ENCODE measurements at regions not wholly inside any gene's neighbourhood (a gene's known extent, or its start where the extent isn't known, plus 50 kb on each side); places are given as distances from the start of the nearest gene placed in this dataset.

DNA sequence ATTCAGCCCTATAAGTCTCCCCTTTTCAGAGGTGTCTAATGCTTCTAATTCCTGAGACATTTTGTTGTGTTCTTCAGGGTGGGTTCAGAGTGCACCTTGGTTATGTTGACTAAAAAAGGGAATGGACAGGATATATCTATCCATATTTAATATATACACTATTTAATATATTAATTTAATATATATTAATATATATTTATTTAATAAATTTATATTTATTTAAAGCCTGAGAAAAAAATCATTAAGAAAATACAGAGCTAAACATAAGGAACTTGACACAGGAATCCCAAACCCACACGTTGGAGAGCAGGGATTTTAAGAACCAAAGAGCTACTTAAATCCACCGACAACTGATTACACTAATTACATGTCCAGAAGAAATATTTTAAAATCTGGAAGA, 674.2 kb upstream of the KIRREL3 start:
- DNase-seq = no peak

GRCh38 chr11:127670374-127671119, 670.0 kb upstream of the KIRREL3 start:
- no peak for DNase-seq

GRCh38 chr11:127656116-127656836, 655.7 kb upstream of the KIRREL3 start:
- DNase-seq = no peak

DNA sequence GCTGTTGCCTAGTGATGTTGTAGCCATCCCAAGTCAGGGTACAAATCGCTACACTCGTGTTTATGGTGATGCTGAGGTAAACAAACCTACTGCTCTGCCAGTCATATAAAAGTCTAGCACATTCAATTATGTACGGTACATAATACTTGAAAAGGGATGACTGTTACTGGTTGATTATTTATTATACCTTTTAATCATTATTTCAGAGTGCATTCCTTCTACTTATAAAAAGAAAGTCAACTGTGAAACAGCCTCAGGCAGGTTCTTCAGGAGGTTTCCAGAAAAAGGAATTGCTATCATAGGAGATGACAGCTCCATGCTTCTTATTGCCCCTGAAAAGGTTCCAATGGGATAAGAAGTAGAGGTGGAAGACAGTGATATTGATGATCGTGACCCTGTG, 652.5 kb upstream of the KIRREL3 start:
- no peak for DNase-seq

DNA sequence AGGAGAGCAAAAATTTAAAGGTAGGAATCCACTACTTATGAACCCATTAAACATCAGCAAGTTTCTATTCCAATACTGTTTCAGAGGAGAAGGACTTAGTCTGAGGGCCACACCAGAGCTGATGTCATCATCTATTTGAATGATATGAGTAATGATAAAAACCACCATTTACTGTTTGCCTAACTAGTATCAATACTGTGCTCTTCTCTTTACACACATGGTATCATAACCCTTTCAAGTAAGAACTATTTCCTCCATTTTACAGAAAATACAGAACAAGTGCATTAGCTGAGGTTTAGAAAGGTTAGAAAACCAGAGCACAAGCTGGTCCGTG, 651.3 kb upstream of the KIRREL3 start:
- DNase-seq = no peak

GRCh38 chr11:127651175-127651887, 650.8 kb upstream of the KIRREL3 start:
- no peak for DNase-seq

GRCh38 chr11:127649958-127650357, 649.4 kb upstream of the KIRREL3 start:
- no peak for DNase-seq

DNA sequence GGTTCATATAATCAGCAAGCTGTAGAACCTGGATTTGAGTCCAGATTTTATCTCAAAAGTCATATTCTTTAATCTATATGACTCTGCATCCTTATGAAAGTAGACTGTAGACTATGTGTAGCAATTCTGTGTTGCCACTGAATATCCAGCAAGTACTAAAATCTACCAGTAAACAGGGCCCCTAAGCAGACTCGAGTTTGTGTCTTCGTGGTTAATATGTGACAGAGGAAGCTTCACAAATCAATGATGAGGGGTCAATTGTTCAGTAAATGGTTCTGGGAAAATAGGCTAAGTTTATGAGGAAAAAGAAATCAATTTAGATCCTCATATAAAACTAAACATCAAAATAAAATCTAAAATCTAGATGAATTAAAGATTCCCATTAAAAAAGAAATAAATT, 648.5 kb upstream of the KIRREL3 start:
- DNase-seq = no peak

DNA sequence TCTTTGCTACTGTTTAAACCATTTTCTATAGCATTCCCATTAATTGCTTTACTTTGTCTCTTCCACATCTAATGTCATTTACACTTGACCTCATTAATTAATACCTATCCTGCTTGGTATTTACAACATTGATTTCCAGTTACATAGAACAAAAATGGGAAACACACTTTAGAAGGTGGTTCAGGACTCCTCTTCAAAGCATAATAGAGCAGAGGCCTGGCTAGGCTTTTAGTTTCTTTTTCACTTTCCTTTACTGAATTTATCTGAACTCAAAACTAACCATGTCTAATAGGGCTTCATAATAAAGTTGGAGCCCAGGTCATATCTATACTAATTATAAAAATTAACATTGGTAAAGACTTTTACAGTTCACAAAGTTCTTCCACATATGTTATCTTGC, 648.0 kb upstream of the KIRREL3 start:
- DNase-seq = no peak

GRCh38 chr11:127644366-127644765, 643.8 kb upstream of the KIRREL3 start:
- DNase-seq = no peak

DNA sequence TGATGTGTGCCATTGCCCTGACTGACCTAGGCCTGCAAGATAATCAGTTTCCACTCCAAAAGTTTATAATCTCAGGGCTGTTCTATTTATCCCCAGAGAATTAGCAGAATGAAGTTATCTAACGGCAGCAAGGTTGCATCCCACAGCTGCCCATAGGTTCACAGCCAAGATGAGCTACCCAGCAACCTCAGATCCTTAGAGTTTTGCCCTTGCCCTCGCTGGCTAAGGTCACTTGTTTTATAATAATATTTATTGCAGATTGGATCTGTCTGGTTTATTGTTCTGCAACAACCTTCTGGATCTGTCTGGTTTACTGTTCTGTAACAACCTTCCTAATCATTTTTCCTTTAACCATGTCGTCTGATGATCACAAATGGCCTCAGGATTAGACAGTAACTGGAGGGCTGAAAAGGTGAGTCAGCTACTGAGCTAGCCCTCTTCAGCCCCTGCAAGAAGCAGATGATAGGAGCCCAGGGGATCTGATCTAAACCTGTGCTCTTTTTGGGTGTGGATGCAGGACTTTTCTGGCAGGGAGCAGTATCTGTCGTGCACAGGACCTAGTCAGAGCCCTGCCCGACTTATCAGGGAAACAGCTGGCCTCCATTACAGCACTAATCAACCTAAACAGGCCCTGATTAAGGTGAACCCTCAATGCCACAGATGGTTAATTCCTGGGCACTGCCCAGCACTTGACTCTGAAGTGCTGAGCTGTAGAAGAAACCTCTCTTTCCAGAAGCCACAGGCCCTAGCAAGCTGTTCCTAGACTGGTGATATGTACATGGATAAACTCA, 642.9 kb upstream of the KIRREL3 start:
- no peak for DNase-seq

DNA sequence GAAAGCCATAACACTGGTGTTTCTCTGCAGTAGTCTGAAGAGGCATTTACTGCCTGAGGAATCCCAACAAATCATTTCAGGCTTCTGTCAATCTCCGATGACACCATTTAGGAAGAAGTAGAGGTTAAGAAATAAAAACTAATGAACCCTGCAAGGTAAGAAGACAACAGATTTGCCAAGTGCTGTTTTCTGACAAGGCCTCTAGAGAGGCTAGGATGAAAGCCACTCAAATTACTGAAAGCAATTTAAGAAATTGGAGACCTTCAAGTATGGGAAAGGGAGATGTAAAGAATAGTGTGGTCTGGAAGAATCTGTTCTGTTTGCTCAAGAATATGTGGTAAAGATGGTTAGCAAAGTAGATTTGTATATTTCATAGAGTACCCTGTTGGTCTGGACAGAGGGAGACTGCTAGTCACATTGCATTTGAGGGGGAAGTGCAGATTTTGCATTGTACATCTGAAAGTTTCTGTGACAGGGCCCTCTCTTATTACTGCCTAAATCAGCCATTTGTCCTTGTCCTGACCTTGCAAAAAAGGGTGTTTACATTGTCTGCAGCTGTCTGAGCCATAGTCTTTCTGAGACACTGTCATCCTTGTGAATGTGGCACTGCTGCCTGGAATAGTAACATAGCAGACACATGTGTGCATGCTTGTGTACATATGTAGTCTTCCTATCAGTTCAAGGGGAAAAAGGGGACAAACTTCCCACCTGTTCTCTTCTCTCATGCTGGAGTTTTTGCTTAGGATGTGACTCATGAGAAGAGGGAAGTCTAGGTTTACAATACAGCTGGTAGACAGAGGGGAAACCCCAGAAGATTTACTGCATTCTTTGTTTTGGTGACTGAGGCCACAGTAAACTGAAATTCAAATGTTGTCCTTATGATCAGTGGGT, 640.2 kb upstream of the KIRREL3 start:
- no peak for DNase-seq

DNA sequence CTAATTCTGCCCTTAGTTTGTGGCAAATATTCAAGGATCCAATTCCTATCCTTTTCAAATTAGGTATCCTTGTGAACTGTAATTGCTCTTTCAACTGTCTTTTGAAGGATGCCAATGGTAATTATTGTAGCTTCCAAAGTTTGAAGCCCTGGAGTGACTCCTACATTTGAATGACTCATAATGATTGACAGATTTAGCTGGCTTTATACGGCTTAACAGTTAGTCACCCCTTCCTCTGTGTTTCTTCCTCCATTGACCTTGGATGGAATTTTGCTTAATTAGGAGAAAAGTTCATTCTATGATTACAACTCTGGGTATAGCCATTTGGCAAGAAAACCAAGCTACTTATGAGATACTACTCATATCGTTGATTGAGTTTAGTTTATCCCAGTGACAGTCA, 639.3 kb upstream of the KIRREL3 start:
- DNase-seq = no peak

DNA sequence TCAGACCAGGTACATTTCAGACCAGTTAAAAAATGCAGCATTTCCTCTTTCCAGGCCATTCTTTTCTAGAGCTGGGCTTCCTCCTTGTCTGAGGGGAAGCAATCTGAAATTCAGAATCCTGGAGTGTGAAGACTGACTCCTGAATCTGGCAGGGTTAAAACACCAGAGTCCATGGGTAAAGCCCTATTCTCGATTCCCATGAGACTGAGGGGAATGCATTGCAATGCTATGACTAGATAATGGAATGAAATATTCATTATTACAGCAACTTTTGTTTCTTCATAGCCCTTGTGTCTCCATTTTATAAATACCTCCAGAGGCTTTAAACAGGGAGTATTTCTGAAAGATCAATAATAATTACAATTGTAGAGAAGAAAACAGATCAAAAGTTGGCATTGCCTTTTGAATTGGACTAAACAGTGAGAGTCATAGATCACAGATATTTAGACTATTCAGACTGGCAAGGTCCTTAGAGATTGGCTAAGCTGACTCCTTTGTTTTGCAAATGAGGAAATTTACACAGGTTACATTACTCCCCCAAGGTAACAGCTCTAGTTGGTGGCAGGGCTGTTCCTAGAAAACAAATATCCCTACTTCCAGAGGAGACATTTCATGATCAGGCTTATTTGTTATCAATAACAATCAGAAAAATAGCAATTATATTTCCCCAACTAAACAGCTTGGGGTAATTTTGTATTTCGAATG, 632.6 kb upstream of the KIRREL3 start:
- DNase-seq = no peak

DNA sequence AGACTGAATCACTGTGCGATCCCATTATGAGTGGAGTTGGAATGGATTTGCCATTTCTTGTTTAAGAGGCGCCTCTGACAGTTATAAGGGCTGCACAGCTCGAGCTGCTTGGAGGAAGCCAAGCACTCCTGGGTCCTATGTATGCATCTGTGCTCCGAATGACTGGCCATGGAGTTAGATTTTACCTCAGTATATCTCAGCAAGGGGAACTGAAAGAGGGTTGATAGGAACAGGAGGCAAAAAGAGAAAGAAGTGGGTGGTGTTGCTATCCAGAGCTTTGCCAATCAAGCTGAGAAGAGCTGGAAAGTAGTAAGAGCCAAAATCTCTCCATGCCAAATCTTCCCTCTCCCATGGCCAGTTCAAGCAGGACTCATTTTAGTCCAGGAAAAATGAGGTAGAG, 632.0 kb upstream of the KIRREL3 start:
- DNase-seq = no peak

- DNase-seq = no peak
Observed at GRCh38 chr11:127631974-127632373, 631.4 kb upstream of the KIRREL3 start.

- DNase-seq = no peak
Observed at GRCh38 chr11:127629200-127629599, 628.6 kb upstream of the KIRREL3 start.

DNA sequence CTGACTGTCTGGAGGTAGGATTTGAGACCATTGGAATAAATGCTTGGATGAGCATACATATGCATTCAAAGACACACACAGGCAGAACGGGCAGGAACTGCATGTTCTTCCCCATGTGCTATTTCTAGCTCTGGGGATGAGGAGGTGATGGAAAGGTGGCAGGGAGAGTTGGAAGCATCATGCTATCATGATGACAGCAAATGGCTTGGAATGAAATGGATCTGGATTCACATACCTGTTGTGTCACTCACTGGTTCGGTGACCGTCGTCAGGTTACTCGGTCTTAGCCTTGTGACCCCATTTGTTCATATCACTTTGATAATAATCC, 627.9 kb upstream of the KIRREL3 start:
- DNase-seq = no peak

GRCh38 chr11:127627629-127628457, 627.3 kb upstream of the KIRREL3 start:
- no peak for DNase-seq

DNA sequence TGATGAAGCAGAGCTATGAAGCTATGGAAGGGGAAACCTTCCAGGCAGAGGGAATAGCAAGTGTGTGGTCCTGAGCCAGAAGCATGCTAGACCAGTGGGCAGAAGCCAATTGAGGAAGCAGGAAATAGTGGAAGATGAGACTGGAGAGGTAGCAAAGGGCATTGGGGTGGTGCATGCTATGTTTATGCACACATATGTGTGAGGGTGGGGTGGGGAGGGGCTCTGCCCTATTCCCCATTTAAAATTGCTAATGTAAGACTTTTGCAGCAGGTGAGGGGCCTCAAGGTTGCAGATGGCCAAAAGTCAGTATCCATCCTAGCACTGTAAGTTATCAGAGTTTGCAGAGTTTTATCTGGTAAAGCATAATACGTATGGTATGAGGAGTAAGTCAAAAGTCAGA, 626.6 kb upstream of the KIRREL3 start:
- DNase-seq = no peak

DNA sequence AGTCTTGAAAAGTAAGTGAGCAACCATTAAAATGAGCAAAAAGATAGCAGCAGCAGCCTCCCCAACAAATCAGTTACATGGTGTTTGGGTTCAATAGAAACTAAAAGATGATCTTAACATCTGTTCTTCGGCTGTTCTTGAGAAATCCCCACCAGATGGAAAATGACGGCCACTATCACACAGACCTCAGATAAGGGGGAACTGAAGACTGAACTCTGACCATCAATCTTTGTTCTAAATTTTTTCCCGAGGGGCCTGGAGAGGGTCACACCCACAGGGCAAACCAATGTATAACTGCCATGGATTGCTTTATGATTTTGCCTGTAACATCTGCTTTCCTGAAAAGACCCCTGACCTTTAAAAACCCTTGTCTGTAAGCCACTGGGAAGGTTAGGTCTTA, 624.8 kb upstream of the KIRREL3 start:
- no peak for DNase-seq
